DMS153 treated with DMSO at 0.1 percent for 48 hours (cell line): ENCODE measurements at regions not wholly inside any gene's neighbourhood (a gene's known extent, or its start where the extent isn't known, plus 50 kb on each side); places are given as distances from the start of the nearest gene placed in this dataset.

Source experiments
- DNase-seq: peaks from one replicate; lab custom pipeline; 2025; ENCODE audit not compliant: unreplicated experiment; lab: John Stamatoyannopoulos, UW

DNA sequence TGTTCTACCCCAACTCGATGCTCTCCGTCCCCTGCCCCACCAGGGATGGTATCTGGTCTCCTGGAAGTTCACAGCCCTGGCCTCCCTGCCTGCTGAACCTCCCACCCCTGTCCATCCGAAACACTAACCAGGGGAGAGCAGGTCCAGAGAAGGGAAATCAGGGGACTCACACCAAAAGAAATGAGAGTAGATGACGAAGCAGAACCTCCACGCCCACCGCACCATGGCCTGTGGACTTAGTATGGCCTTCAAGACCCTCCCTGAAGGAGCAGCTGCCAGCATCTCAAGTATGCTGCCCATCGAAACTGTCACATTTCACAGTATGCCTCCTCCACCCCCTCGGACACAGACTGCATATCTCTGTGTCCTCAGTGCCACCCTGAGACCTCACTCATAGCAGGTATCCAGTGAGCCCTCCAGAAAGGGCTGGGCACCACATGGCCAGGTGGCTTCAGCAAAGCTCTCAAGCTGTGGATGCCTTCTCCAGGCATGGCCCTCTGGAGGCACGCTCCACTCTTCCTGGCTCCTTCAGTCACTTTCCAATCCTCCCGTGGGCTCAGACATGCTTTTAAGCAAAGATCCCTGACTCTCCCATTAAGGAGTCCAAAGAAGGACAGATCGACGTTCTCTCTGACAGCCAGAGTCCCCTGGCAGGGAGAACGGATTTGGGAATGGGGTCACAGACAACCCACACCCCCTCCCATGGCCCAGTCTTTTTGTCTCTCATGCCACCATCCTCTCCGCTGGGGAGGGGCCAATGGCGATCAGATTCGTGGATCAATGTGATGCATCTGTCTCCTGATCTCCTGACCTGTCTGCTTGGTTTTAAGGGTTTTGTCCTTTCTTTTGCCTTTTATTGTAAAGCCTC, 158.4 kb downstream of the ANKRD60 start:
- no peak for DNase-seq

DNA sequence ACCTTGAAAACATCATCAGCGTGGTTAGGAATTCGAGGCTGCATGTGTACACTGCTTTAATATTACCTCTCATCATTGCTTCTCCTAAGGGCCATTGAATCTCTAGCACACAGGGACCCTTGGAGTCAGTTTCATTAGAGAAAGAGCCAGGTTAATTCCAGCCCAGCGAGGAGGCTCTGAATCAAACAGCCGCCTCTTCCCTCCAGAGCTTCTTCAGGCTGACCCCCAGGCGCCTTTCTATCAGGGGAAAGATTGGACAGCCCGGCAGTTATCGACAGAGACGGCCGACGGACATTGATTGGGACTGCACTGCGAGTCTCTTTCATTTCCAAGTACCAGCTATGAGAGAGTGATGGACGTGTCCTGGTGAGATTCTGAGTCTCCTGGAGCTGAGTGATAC, 159.2 kb downstream of the ANKRD60 start:
- DNase-seq: no peak

DNA sequence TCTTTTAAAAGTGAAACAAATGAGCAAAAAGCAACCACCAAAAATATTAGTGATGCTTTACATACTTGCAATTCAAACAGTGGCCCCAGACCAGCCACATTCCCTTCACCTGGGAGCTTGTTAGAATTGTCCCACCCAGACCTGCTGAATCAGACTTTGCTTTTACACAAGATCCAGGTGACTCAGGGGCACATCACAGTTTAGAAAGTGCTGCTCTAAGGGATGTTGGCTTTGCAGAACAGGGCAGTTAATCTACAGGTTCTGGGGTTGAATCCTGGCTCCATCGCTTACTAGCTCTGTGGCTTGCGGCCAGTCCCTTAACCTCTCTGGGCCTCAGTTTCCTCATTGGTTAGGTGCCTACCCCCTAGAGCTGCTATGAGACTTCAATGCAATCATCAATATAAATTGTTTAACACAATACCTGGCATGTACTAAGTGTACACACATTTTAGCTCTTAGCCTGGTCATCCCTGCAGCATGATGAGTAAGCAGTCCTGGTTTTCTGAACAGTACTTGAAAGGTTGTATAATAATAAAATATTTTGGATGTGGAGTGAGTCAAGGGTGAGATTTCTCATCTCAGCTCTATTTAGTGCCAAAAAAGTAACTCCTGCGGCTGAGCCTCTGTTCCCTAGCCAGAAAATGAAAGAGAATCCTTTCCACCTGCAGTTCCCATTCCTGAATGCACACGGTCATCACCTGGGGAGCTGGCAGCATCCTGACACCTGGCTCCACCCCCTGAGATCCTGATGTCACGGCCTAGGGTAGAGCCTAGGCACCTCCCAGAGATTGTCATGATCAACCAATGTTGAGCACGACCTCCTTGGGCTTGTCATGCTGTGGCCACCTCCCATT, 162.7 kb downstream of the ANKRD60 start:
- no peak for DNase-seq

DNA sequence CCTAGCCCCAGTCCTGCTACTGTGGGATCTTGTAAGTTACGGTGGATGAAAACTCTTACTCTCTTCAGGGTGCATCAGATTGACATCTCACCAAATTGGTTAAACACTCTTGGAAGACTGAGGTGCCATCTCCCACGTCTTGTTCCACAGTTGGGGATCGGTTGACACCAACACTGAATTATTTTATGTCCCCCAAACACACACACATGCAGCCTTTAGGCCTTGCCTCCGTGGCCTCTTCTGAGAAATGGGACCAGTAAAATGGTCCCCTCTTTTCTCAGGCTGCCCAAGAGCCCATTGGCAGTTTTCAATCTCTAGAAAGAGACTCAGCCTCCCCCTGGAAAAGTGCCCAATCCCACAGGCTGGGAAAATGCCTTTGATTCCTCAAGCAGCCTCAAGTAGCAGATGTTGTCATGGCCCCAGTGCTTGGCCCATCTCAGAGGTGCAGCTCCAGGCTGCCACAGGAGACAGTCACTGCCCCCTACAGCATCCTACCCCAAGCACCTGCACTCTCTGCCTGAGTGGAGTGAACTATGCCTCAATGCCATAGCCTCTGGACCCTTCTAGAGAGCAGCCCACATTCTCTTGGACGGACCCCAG, 163.9 kb downstream of the ANKRD60 start:
- DNase-seq: no peak

DNA sequence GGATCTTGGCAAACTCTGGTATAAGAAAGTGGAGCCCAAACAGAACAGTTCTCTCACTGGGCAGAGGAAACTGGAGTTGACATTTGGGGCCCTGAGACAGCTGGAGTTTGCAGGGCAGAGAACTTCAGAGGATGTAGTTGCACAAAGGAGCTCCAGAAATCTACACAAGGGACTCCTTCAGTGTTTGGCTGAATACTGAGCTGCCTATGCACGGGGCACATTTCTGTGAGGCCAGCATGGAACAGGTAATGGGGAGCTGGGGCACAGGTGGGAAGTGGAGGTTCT, 169.3 kb downstream of the ANKRD60 start:
- no peak for DNase-seq

DNA sequence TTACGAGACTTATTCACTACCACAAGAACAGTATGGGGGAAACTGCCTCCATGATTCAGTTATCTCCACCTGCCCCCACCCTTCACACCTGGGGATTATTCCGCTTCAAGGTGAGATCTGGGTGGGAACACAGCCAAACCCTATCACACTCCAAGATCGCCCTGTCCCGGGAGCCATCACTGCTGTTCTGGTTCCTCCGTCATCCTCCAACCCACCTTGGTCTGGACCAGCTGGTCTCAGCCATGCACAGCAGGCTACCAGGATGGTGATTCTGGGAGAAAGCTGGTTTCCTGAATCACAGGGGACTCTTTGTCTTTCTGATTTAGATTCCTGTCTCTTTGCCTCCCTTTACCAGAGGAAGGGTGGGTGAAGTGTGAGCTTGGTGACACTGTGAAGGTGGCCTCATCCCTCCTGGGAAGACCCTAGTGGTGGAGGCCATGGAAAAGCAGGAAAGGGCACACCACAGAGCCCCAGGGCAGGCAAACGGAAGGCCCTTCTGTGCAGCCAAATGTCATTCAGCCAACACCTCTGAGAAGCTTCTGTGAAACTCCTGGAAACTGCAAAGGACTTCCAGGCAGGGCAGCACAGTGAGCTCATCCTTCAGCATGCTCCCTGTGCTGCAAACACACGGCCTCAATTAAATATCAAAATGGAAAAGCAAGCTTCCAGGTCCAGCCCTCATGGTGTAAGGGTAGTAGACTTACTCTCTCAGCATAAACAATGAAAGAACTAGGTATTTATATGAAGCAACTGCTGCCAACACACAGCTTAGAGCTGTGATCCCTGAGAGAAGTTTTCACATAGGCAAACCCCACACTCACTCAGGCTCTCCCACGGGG, 169.8 kb downstream of the ANKRD60 start:
- DNase-seq: no peak

DNA sequence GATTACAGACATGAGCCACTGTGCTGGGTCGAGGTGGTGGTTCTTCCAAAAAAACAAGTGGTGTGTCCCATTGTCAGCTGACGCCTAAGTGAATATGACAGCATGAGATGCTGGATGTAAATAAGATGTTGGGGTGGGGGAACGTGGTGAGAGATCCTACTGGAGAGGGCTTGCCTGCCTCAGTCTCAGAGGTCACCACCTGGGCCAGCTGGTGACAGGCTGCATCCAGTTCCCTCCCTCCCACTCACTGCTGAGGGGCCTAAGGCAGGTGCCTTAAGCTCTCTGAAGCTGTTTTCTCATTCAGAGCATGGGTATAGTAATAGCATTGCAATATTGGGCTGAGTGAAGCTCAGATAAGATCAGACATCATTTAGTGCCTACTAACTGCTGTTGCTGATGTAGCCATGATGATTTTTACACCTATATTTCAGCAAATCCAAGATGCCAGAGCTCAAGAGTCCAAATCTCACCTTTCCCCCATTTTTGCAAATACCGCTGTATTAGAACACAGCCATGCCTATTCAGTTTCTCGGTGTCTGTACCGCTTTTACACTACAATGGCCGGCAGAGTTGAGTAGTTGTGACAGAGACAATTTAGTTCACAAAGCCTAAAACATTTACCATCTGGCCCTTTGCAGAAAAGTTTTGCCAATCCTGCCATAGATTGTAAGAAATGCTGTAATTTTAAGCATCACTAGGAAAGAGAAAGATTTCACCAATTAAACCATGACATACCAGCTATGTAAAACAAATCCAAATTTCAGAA, 171.3 kb downstream of the ANKRD60 start:
- no peak for DNase-seq

DNA sequence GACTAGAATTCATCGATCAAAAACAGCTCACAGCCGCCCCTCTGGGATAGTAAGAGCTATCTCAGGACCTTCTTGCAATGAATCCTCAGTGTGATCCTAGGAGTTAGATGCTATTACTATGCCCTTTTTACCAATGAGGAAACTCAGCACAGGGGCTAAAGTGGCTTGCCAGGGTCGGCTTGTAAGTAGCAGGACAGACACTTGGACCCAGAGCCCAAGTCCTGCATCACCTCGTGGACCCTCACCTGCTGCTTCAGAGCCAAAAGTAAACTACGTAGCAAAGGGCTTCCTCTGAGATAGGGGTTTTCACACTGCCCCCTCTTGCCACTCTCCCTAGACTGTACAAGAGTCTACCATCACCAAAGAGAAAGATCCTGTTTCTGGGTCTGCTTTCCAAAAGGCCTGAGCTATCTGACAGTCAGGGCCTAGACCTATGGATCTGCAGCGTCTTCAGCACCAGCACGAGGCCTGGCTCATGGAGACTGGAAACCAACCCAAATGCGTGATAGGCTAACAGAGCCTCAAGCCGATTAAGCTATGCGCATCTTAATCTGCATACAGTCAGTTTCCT, 172.3 kb downstream of the ANKRD60 start:
- no peak for DNase-seq

DNA sequence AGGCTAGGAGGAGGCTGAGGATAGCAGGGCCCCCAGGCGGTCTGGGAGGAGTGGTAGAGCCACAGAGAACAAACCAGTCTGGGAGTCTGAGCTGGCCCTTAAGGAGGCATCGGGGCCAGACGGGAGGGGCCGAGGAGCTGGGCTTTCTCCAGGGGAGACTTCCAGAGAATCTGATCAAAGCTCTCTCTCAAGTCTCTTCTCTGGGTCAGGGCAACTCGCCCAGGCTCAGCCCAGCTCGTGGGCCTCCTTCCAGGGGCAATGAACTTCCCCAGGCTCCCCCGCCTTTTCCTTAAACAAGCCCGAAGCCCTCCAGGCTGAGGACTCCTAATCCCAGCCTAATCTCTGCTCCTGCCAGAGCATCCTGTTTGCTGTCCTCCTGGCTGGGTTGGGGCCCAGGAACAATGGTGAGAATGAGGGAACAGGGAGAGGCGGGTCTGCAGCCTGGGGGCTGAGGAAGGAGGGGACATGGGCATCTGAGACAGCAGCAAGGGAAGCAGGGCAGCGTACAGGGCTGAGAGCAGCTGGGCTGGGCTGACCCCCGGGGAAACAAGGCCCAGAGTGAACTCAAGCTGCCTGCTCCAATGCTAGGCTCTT, 173.6 kb downstream of the ANKRD60 start:
- no peak for DNase-seq

DNA sequence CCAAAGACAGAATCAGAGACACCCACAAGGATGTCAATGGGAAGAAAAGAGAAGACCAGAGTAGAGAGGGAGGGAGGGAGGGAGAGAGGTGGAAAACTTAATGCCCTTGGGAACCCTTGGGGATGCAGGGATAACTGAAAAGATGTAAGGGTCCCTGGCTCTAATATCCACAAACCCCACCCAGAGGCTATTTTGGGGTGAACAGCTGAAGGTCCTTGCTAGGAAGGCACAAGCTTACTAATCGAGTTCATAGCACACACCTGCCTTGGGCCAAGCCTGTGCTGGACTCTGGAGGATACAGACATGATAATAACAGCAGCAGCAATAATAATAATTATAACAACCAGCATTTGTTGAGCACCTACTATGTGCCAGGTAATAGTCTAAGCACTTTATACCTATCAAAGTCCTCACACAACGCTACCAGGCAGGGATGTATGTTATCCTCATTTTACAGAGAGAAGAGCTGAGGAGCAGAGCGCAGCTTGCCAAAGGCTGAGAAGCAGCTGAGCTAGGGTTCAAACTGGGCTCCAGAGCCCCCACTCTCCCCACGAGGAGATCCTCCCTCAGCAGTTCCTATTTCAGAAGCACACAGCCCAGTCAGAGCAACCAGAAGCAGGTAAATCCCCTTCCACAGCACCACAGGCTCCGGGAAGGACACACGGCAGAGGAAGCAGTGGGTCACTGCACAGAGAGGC, 174.2 kb downstream of the ANKRD60 start:
- DNase-seq: no peak

DNA sequence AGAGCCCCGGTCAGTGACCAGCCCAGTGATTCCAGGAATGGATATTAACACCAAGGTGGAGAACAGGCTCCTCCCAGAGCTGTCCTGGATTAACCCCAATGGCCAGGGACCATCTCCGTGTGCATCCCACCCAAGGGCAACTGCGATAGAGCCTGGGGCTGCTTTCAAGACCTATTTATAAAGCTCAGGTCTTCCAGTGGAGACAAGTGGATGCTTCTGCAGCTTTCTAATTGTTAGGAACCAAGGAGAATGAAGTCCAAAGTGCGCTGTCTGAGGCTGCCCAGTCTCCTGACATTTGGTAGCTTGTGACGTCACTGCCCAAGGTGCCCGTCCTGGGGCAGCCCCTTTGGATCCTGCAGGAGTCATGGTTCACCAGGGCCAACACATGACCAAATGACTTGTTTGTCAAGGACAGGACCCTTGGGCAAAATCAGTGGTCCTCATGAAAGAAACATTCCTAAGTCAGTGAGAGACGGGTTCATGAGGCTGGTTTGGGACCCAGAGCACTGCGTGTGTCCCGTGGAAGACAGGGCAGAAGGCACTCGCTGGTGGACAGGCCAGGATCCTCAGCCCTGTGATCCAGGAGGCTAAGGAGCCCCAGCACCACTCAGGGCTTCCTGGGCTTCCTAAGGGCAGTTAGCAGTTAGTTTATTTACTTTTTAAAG, 174.9 kb downstream of the ANKRD60 start:
- DNase-seq: no peak

DNA sequence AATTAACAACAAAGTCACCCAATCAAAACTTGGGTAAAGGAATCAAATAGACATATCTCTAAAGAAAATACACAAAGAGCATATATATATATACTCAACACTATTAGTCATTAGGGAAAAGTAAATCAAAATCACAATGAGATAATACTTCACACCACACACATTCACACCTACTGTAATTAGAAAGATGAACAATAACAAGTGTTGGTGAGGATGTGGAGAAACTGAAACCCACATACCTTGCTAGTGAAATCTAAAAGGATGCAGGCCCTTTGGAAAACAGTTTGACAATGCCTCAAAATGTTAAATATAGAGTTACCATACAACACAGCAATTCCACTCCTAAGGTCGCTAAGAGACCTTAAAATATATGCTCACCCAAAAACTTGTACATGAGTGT, 177.1 kb downstream of the ANKRD60 start:
- no peak for DNase-seq

DNA sequence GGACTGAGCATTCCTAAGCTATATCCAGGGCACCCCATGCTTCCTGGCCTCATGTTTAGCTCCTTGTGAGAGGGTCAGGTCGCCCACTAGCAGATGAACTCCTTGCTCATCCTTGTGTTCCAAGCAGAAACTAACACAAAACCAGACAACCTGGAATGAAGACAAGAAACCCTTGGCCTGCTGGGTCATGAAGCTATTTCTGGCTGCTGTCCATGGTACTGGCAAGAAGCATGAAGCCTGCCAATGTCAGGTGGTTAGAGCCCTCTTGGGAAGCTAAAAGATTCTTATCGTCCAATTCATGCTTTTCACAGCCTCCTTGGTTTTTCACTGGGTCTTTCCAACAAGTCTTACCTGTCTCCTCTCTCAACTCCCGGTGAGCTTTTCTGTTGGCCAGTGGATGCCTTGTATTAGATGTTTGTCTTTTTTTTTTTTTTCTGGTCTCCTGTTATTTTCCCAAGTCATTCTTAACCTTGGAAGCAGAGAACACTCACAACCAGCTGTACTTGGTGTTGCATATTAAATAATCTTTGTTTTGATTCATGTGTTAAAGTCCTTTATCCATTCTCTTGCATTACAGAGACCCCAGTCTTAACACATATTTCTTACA, 180.3 kb downstream of the ANKRD60 start:
- no peak for DNase-seq

DNA sequence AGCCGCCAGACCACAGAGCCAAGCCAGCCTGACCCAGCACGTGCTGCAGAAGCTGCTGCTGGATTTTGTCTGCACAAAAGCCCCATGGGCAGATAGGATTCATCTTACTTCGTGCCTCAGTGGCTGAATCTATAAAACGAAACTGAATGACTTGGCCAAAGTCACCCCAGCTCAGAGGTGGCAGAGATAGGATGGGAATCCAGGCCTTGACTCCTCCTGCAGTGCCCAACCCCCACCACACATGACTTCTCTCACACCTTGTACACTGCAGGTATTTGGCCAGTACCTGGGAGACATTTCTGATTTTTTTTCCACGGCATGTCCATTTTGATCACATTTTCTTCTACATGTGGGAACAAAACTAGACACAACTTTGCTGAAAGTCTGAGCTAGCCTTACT, 182.1 kb downstream of the ANKRD60 start:
- DNase-seq: no peak

DNA sequence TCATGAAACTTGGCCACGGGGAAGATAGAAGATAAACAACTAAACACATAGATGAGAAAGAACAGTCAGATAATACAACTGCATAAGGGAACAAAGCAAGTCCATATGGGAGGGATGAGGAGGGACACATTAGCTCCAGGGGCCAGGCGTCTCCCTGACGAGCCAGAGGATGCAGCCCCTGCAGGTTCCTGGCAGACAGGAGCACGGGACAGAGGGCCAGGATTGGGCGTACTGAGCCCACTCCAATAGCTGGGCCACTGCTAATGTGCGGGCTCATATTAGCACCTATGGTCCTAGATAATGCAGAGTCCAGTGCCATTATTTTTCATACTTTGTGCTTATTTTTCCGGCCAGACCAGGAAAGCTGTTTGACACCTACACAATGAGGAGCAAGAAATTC, 182.9 kb downstream of the ANKRD60 start:
- no peak for DNase-seq

DNA sequence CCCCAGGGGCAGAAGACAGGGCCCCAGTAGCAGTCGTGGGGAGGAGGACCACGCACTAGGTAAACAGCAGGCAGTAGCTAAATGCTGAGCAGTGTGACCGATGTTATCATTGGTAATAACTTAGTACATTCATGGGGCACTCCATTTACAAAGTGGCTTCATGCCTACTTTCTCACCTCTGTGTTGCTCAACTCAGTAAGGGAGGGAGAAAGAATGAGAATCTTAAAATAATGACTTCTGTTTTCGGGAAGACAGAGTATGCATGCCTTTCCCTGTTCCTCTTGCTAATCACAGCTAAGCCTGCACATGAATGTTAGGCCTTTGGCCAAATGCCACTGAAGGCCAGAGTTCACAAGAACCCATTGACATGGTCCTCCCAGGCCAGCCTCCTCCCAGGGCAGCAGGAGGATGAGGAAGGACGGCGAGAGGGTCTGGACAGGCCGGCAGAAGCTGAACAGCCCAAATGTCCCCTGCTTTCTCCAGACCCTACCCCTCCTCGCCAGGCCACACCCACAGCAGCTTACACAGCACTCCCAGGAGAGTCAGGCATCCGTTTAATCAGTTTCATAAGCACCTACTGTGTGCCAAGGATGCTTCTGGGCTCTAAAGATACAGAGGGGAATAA, 183.4 kb downstream of the ANKRD60 start:
- DNase-seq: no peak

DNA sequence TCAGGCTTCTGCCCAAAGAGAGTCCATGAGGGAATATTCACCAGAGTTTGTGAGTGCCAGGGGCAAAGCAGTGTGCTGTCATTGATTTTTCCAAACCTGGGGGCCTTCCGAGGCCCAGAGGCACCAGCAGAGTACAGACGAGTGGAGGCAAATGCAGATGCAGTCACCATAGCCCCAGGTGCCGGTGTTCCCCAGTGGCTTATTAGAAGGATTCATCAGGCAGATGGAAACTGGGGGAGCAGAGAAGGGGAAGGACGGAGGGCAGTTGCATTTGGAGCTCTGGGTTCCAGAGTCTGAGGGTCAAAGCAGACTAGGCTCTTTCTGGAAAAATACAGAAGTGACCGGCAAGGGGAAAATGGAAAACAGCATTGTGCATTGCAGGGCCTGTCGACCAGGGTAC, 184.2 kb downstream of the ANKRD60 start:
- DNase-seq: no peak
